ES-I3 (cell line): ENCODE measurements at regions not wholly inside any gene's neighbourhood (a gene's known extent, or its start where the extent isn't known, plus 50 kb on each side); places are given as distances from the start of the nearest gene placed in this dataset.
"Not testable (repeated sequence)": the region's sequence is repeated elsewhere in the genome, so short reads cannot be mapped to it uniquely, and the experiment has no call there.

ENCODE experiments used
- H3K36me3 ChIP-seq: 2 replicates; pipeline ENCODE4 v1.6.1; 2013; ENCODE audit warnings: mild to moderate bottlenecking, low read length, control low read depth, moderate library complexity; ENCODE audit not compliant: insufficient read depth
- H3K4me1 ChIP-seq: 2 replicates; pipeline ENCODE4 v1.6.1; 2013; ENCODE audit warnings: mild to moderate bottlenecking, control low read depth, low read length; ENCODE audit not compliant: insufficient read depth
- H3K9ac ChIP-seq: 2 replicates; pipeline ENCODE4 v1.6.1; 2013; ENCODE audit warnings: low read depth, mild to moderate bottlenecking, low read length, moderate library complexity
- H3K9me3 ChIP-seq: 2 replicates; pipeline ENCODE4 v1.6.1; 2013; ENCODE audit warnings: mild to moderate bottlenecking, low read length, moderate library complexity; ENCODE audit not compliant: control insufficient read depth, insufficient read depth

DNA sequence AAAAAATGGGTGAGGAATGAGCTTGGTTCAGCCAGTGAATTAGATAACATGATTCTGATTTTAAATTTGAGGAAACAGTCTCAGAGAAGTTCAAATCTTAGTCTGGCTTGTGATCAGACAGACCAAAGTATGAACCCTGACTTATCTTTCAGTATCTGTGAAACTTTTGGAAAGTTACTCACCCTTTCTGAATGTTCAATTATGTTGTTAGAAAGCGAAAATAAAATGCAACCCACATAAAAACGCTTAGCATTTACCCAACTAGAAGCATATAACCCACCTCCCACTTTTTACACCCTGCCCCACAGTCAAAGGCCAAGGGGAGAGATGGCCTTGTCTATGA, 319.7 kb downstream of the SPATA31A1 start:
- H3K36me3 ChIP-seq, H3K9ac ChIP-seq, H3K9me3 ChIP-seq, H3K4me1 ChIP-seq: not testable (repeated sequence)

DNA sequence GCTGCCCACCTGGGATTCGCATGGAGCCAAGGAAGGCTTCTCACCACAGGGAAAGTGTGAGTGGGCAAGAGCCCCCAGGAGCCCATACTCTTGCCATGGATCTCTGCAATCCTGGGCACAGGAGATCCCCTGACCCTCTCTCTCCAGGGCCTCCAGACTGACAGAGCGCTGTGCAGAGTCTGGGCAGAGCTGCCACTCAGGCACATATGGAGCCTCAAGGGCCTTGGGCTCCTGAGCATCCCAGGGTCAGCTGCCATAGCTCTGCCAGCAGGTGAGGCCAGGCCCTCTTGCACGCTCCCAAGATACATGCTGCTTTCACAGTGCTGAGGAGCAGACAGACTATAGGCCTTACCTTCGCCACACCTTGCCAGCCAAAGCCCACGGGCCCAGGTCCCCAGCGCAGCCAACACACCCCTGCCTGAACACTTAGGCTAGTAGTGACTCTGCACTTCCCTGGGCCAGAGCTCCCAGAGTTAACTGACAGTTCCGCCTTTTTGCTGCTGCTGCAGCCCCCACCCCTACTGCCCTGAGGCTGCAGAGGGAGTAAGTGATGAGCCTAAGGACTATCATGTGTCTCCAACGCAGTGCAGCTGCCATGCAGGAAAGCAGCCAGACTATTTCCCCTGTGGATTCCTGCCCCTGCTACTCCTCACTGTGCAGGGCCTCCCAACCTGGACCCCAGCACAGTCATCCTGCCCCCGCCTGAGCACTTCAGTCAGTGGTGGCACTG, 323.2 kb downstream of the SPATA31A1 start:
- not testable (repeated sequence) for H3K9ac ChIP-seq, H3K9me3 ChIP-seq, H3K36me3 ChIP-seq, H3K4me1 ChIP-seq

DNA sequence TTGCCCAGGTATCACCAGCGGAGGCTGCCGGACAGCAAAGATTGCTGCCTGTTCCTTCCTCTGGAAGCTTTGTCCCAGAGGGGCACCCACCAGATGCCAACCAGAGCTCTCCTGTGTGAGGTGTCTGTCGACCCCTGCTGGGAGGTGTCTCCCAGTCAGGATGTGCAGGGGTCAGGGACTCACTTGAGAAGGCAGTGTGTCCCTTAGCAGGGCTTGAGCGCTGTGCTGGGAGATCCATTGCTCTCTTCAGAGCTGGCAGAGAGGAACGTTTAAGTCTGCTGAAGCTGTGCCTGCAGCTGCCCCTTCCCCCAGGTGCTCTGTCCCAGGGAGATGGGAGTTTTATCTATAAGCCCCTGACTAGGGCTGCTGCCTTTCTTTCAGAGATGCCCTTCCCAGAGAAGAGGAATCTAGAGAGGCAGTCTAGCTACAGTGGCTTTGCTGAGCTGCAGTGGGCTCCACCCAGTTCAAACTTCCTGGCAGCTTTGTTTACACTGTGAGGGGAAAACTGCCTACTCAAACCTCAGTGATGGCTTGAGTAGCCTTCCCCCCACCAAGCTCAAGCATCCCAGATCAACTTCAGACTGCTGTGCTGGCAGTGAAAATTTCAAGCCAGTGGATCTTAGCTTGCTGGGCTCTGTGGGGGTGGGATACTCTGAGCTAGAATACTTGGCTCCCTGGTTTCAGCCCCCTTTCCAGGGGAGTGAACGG, 325.4 kb downstream of the SPATA31A1 start:
- H3K9ac ChIP-seq, H3K36me3 ChIP-seq, H3K4me1 ChIP-seq, H3K9me3 ChIP-seq: not testable (repeated sequence)

DNA sequence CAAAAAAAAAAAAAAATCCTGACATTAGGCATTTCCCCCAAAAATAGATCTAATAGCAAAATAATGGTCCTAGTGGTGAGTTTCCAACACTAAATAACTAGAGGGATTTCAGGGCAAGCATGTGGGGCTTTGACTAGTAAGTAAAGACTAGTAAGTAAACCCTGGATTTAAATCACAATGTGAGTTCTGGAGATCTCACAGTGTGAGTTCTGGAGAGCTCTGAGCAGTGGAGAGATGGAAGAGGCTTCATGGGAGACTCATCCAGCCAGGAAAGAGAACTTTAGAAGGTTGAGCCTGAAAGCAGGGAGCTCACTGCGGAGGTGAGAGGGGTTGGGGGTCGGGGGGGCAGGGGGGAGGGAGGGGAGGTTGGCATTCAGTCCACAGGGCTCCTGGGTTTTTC, 373.4 kb downstream of the SPATA31A1 start:
- not testable (repeated sequence) for H3K36me3 ChIP-seq, H3K9ac ChIP-seq, H3K9me3 ChIP-seq, H3K4me1 ChIP-seq

DNA sequence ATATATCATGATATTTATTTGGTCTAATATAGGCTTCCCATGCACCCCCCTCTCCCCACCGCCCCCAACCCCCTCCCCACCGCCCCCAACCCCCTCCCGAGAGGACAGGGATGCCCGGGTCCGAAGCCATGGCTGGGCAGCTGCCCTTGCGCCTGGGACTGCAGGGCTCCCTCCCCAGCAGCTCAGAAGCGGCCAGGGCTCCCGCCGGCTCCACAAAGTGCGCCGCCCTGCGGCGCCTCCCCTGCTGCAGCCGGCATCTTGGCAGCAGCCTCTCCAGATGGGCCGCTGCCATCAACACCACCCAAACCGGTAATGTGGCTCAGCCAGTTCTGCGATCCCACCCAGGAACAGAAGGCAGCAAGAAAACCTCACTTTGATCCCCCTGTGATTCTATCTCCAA, 389.4 kb downstream of the SPATA31A1 start:
- not testable (repeated sequence) for H3K36me3 ChIP-seq, H3K4me1 ChIP-seq, H3K9ac ChIP-seq, H3K9me3 ChIP-seq

DNA sequence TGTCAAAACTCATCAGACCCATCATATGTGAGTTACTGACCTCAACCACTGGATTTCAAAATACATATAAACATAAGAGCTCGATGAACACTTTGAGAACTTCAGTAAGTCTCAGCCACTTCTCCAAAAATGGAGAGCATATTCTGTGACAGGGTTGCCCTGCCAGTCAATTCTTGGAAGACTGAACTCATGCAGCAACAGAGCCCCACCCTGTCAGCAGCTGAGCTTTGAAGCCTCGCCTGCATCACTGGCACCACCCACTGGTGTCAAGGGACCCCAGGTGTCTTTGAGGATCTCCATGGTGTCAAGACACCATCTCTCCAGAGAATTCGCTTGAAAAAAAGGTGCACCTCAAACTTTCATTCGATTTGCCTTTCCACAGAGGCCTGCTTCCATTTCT, 420.1 kb downstream of the SPATA31A1 start:
- H3K36me3 ChIP-seq, H3K9ac ChIP-seq, H3K4me1 ChIP-seq, H3K9me3 ChIP-seq: not testable (repeated sequence)

DNA sequence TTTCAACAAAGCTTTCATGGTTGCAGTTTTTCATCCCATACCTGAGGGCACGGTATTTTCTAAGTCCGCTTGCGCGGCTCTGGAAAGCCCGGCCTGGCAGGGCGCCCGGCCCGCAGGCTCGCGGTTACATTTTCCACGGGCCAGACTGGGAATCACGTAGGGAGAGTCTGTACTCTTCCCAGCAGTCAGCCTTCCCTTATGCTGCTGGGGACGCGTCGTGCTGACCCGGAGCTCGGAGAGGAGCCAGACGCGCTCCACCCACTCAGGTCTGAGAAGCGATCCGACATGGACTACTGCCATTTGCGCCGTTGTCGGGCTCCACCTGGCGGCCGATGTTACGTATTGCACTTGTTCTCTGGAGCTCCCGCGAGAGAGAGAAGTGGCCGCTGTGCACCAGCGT, 435.9 kb downstream of the SPATA31A1 start:
- not testable (repeated sequence) for H3K36me3 ChIP-seq, H3K4me1 ChIP-seq, H3K9me3 ChIP-seq, H3K9ac ChIP-seq

DNA sequence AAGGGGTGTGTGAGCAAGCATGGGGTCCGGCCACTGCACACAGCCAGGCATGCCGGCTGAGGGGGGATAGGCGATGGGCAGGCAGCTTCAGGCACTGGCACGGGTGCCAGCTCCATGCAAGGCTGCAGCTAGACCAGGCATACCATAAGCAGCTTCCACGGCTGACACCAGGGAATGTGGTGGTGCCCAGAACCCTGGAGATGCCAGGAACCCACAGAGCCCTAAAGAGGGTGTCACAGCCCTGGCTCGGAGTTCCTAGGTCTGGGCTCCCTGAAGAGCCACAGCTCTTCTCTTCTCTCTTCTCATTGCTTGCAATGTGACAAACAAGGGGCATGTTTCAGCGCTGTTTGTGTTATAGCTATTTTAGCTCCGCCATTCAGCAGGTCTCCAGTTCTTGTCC, 442.5 kb downstream of the SPATA31A1 start:
- H3K4me1 ChIP-seq, H3K9me3 ChIP-seq, H3K36me3 ChIP-seq, H3K9ac ChIP-seq: not testable (repeated sequence)

DNA sequence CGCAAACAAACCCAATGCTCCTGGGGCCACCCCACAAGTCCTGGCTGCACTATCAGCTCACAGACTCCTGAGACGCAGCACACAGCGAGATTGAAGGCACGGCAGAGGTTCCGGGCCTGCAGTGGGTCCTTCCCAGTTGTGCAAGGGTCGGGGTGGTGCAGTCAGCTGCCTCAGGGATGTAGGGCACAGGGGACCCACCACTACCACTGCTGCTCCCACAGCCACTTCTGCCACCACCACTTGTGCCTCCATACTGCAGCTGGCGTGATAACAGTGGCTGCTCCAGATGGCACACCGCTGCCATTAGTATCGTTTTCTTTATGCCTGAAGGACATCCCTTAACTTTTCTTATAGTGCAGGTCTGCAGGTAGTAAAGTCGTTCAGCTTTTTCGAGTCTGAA, 443.8 kb downstream of the SPATA31A1 start:
- H3K36me3 ChIP-seq, H3K9ac ChIP-seq, H3K9me3 ChIP-seq, H3K4me1 ChIP-seq: not testable (repeated sequence)

DNA sequence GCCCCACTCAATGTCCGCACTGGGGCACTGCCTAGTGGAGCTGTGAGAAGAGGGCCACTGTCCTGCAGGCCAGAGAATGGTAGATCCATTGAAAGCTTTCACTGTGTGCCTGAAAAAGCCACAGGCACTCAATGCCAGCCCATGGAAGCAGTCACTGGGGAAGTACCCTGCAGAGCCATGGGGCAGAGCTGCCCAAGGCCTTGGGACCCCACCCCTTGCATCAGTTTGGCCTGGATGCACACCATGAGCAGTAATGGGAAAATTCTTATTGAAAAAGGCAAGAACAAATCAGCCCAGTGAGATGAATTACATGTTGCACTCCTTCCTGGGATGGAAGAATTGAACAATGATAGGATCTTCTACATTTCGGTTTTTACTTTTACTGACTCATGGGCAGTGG, 447.1 kb downstream of the SPATA31A1 start:
- not testable (repeated sequence) for H3K9ac ChIP-seq, H3K4me1 ChIP-seq, H3K36me3 ChIP-seq, H3K9me3 ChIP-seq

DNA sequence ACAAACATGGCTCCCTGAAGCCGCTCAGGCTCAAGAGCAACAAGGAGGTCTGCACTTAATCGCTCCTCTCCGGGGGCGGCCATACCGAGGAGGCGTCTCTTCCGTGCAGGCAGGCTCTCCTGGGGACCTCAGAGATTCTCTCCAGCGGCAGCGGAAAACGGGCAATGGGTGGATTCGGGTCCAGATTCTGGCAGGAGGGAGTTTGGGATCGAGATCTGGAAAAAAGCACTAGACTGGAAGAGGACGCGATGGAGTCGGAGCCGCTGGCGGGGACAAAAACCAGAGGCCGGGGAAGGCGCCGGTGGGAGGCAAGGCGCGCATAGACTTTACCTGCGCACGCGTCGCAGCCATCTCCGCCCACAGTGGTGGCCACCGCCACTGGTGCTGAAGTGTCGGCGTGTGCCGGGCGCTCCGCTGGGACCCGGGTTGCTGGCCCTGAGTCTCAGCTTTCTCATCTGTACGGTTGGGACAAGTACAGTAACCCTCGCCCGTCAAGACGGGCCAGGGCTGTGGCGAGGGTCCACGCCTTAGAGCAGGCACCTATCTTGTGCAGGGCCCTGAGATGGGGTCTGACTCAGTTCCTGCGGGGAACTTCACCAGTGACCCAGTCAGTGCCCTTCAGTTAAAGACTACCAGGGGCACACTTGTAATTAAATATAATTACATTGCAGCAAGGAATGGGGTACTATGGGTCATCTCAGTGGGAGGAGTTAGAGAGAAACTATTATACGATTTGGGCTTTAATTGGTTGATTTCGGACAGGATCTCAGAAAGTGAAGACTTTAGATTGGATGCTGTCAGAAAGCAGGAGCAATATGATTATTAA, 454.1 kb downstream of the SPATA31A1 start:
- not testable (repeated sequence) for H3K9me3 ChIP-seq, H3K36me3 ChIP-seq, H3K4me1 ChIP-seq
- peak overlapping the region; percentile 72 for H3K9ac ChIP-seq

DNA sequence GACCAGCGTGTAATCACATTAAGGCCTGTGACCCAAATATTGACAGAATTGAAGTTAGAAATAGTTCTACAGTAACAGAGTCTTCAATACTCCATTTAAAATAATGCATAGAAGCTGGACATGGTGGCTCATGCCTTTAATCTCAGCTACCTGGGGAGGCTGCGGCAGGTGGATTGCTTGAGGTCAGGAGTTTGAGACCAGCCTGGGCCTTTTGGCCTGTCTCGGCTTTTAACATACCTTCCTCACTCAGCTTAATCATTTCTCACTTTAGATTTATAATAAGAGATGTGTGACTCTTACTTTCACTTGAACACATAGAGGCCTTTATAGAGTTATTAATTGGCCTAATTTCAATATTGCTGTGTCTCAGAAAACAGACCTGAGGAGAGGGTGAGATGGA, 454.9 kb downstream of the SPATA31A1 start:
- H3K9me3 ChIP-seq, H3K36me3 ChIP-seq, H3K4me1 ChIP-seq, H3K9ac ChIP-seq: not testable (repeated sequence)

DNA sequence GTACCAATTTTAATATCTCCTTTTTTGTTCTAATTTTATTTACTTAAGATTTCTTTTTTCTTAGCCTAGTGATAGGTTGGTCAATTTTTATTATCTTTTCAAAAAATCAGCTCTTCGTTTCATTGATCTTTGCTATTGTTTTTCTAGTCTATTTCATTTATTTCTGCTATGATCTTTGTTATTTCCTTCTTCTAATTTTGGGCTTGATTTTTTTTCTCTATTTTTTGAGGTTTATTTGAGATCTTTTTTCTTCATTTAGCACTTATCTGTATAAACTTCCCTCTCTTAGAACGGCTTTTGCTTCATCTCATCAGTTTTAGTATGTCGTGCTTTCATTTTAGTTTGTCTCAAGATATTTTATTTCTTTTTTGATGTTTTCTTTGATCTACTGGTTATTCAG, 456.1 kb downstream of the SPATA31A1 start:
- not testable (repeated sequence) for H3K4me1 ChIP-seq, H3K9me3 ChIP-seq, H3K9ac ChIP-seq, H3K36me3 ChIP-seq

DNA sequence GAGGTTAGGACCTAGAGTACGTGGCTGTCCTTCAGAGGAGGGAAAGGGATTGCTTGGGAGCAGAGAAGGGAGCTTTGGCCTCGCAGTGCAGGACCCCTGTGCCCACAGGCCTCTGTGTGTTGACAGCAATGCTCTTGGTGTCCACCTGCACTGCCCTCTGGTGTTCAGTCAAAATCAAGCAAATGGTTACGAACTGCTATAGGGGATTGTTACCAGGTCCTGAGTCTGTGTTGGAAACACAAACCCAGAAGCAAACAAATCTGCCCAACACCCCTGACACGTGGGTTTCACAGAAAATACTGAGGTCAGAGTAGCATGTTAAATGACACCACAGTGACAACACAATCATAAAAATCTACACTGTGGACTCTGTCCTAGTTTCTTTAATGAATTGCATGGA, 473.0 kb downstream of the SPATA31A1 start:
- H3K36me3 ChIP-seq, H3K4me1 ChIP-seq, H3K9me3 ChIP-seq, H3K9ac ChIP-seq: not testable (repeated sequence)
